ENCODE measurements at regions not wholly inside any gene's neighbourhood (a gene's known extent, or its start where the extent isn't known, plus 50 kb on each side); places are given as distances from the start of the nearest gene placed in this dataset.

- DNase-seq (ENCODE audit: low read depth in 2 of 2): no peak
Measured at GRCh38 chr9:90979138-90979551, 177.5 kb downstream of the SYK start.

GRCh38 chr9:90979639-90980038, 178.0 kb downstream of the SYK start:
- H3K4me3 ChIP-seq (replicated peaks in 1 of 2; ENCODE audit: low read depth in 2 of 2, low read length in 2 of 2): no peak overlapping the region
- DNase-seq (ENCODE audit: low read depth in 2 of 2): no peak
- TF ChIP-seq CTCF (IDR thresholded peaks at IDR 0.05; ENCODE audit: low read depth, low read length): no peak

More at GRCh38 chr9:90979138-90979551, 177.5 kb downstream of the SYK start:
- no peak overlapping the region for H3K4me3 ChIP-seq (replicated peaks in 1 of 2; ENCODE audit: low read depth in 2 of 2, low read length in 2 of 2)
- TF ChIP-seq CTCF (IDR thresholded peaks at IDR 0.05; ENCODE audit: low read depth, low read length): no peak

GRCh38 chr9:90981726-90982125, 180.1 kb downstream of the SYK start:
- H3K4me3 ChIP-seq (replicated peaks in 1 of 2; ENCODE audit: low read depth in 2 of 2, low read length in 2 of 2): no peak overlapping the region
- no peak for DNase-seq (ENCODE audit: low read depth in 2 of 2)
- no peak for TF ChIP-seq CTCF (IDR thresholded peaks at IDR 0.05; ENCODE audit: low read depth, low read length)

DNA sequence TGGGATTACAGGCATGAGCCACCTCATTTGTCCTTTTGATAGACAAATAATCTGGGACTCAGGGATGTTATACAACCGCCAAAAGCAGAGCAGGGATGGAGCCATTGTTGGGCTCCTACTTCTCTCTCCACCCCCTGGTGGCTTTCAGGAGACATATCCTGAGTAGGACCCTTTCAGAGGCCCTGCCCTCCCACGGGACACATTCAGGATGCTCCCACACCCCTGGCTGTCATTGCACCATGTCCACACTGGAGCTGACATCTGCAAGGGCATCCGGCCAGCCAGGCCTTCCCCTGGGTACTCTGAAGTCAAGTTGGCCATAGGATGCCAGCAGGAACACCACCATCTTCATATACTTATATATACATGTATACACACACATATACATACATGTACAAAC, 181.8 kb downstream of the SYK start:
- TF ChIP-seq CTCF (IDR thresholded peaks at IDR 0.05; ENCODE audit: low read depth, low read length): no peak
- DNase-seq (ENCODE audit: low read depth in 2 of 2): no peak
- no peak overlapping the region for H3K4me3 ChIP-seq (replicated peaks in 1 of 2; ENCODE audit: low read depth in 2 of 2, low read length in 2 of 2)

- no peak overlapping the region for H3K4me3 ChIP-seq (replicated peaks in 1 of 2; ENCODE audit: low read depth in 2 of 2, low read length in 2 of 2)
- DNase-seq (ENCODE audit: low read depth in 2 of 2): peak in 1 of 2 donors; percentile 39
- no peak for TF ChIP-seq CTCF (IDR thresholded peaks at IDR 0.05; ENCODE audit: low read depth, low read length)
Measured at GRCh38 chr9:90985631-90986030, 184.0 kb downstream of the SYK start.

DNA sequence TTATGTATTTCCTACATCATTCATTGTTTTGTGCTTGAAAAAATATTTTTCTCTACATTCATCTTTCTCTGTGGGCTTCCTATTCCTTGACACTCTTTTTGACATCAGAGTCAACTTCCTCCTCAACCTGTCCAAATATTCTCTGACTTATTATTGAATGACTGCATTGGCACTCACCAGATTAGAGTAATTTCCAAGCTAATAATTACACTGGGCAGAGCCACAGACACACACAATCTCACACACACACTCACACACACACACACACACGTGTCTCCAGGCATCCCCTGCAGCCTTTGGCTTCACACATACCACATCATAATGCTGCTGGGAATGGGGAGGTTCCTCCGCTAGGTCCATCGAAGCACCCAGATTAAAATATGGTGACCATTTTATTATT, 184.5 kb downstream of the SYK start:
- TF ChIP-seq CTCF (IDR thresholded peaks at IDR 0.05; ENCODE audit: low read depth, low read length): no peak
- no peak overlapping the region for H3K4me3 ChIP-seq (replicated peaks in 1 of 2; ENCODE audit: low read depth in 2 of 2, low read length in 2 of 2)
- no peak for DNase-seq (ENCODE audit: low read depth in 2 of 2)

DNA sequence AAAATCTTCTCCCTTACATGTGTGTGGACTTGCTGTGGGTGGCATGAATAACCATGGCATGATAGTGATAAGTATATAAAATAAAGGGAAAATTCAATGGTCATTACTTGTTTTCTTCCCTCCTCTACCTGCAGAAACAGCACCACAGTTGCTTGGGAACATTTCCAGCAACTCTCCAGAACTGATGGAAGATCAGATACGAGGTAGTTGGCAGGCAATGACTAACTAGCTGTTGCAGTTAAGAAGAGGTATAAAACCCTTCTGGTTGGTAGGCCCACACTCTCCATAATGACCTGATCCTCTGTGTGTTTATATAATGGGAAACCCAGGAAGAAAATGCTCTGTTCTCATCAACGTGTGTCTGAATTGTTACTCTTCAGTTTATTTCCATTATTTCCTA, 185.9 kb downstream of the SYK start:
- H3K4me3 ChIP-seq (replicated peaks in 1 of 2; ENCODE audit: low read depth in 2 of 2, low read length in 2 of 2): no peak overlapping the region
- no peak for DNase-seq (ENCODE audit: low read depth in 2 of 2)
- no peak for TF ChIP-seq CTCF (IDR thresholded peaks at IDR 0.05; ENCODE audit: low read depth, low read length)
